GM19351 (cell line): ENCODE measurements at regions not wholly inside any gene's neighbourhood (a gene's known extent, or its start where the extent isn't known, plus 50 kb on each side); places are given as distances from the start of the nearest gene placed in this dataset.
"Not testable (repeated sequence)": the region's sequence is repeated elsewhere in the genome, so short reads cannot be mapped to it uniquely, and the experiment has no call there.

ENCODE experiments used
- ATAC-seq: cut with Tn5 transposase; IDR thresholded peaks from one replicate; pipeline ENCODE4 v1.9.1; 2021; ENCODE audit warnings: mild to moderate bottlenecking, moderate library complexity; ENCODE audit not compliant: unreplicated experiment

DNA sequence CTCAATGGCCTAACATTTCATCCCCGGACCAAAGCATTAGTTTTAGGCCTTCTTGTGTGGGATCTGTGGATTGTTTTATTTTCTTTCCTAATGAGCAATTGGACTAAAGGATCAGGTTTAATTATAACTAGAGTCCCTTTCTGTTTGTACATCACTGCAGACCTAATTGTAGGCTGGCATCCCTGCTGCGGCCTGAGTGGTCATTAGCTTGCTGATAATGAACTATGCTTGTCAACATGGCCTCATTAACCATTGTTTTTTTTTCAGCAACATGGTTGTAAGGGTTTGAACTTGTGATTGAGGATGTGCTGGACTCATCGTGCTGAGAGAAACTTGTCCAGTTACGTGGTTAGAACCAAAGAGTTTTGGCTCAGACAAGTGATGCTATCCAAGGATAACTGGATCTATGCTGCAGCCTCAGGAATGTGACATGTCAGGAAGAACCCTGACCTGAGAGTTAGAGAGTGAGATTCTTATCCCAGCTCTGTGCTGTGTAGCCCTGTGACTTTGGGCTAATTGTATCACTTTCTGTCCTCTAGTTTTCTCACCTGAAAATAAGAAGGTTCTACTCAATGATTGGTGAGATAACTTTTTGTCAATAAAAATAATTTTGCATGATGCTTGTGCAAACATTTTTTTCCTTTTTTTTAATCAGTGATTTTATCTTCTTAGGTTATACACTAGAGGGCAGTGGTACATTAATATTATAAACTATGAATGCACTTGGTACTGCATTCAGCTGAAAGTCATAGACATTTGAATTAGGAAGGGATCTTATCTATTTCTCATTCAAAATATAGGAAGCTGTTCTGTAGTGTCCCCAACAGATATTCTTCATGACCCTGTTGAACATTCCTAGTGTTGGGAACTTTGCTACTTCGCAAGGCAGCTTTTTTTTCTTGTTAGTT, 140.9 kb downstream of the RNF144B start:
- ATAC-seq, result peak; percentile 45

DNA sequence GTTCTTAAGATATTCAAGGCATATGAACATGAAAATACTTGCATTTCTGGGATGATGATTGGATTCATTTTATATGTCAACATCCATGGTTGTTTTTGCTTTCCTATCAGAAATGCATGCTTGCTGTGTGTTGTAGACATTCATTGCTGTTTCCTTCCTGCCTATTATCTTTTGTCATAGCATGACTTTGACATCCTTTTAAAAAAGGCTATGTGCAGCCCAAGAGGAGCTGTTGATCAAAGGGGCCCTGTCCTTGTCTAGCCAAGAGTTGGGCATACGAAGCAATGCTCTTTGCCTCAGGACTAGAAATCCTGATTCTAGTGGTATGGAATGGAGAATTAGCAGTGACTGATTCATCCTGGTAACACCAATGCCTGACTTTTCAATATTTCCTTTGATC, 143.1 kb downstream of the RNF144B start:
- ATAC-seq, result no peak

DNA sequence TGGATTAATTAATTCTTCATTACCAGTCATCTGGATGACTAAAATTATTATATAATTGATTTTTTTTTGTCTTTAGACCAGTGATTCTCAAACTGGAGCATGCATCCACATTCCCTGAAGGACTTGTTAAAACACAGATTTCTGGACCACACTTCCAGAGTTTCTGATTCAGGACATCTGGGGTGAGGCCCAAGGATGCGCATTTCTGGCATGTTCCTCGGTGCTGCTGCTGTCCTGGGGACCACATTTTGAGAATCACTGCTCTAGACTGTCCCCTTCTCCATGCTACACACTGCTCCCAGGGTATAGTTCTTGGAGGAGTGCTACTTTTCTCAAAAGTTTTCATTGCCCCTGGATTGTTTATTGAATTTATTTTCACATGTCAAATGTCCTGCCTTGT, 145.0 kb downstream of the RNF144B start:
- no peak for ATAC-seq

DNA sequence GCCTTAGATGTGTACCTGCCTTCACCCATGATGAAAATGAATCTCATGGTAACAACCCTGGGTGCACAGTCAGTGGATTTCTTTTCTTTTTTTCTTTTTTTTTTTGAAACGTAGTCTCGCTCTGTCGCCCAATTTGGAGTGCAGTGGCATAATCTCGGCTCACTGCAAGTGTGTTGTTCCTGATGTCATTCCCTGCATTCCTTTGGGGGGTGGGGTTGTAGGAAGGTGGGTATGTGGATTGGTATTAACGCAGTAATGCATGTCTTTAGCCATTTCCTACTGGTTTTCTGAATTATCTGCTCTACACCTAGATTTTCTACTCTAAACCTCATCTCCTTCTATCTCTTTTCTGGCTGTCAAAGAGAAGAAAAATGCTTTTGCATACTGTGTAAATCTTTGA, 146.6 kb downstream of the RNF144B start:
- no peak for ATAC-seq

DNA sequence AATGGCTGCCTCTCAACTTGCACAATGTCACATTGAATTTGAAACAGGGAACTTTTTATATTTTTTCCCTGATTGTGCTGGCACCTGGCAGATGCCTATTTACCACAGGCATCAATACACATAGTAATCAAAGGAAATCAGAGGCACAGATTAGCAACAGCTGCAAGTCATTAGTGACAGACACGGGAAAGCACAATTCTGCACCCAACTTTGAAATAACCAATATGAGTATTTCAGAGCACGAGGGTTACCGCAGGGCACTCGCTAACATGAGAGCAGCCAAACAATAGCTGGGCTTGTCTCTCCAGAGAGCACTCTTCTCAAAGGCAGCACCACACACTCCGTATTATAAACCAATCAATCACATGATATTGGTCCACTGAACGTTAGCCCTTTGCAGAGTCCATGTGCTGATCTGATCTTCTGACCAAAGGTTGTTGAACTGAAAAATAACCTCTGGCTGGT, 149.5 kb downstream of the RNF144B start:
- ATAC-seq, result no peak

DNA sequence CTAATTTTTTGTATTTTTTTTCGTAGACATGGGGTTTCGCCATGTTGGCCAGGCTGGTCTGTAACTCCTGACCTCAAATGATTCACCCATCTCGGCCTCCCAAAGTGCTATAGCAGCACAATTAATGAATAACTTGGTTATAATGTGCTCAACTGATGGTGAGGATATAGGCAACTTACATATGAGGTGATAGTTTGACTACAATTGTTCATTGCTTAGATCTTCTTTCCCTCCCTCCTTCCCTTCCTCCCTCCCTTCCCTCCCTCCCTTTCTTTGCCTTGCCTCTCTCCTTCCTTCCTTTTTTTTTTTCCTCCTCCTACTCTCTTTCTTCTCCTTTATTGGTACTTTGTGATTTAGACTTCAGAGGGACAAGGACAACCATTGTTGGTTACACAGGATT, 151.2 kb downstream of the RNF144B start:
- no peak for ATAC-seq

DNA sequence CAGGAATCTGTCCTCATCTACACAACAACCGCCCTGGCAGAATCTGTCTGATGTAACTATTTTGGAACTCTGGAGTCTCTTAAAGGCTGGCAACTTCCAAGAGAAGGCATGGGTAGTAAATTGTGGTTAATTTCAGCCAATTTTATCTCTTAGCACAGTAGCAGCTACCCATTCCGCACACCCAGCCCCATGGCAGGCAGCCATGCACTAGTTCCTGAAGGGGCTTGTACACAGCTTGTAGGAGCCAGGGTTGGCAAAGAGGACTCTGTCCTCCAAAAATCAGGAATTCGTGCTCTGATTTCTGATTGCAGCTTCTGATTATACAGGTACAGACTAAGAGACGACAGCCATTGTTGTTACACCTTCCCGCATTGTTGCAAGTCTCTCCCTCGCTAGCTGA, 155.9 kb downstream of the RNF144B start:
- no peak for ATAC-seq

DNA sequence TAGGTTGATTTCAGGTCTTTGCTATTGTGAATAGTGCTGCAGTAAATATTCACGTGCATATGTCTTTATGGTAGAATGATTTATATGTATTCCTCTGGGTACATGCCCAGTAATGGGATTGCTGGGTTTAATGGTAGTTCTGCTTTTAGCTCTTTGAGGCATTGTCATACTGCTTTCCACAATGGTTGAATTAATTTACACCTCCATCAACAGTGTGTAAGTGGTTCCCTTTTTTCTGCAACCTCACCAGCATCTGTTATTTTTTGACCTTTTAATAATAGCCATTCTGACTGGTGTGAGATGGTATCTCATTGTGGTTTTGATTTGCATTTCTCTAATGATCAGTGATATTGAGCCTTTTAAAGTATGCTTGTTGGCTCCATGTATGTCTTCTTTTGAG, 158.0 kb downstream of the RNF144B start:
- ATAC-seq, result not testable (repeated sequence)

DNA sequence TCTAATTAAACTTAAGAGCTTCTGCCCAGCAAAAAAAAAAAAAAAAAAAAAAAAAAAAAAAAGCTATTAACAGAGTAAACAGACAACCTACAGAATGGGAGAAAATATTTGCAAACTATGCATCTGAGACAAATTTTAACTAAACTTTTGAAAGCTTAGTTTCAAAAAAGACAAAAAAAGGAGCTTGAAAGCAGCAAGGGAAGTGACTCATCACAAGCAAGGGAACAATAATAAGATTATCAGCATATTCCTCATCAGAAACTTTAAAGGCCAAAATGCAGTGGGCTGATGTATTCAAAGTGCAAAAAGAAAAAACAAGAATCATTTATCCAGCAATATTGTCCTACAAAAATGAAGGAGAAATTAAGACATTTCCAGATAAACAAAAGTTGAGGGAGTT, 158.6 kb downstream of the RNF144B start:
- no peak for ATAC-seq

DNA sequence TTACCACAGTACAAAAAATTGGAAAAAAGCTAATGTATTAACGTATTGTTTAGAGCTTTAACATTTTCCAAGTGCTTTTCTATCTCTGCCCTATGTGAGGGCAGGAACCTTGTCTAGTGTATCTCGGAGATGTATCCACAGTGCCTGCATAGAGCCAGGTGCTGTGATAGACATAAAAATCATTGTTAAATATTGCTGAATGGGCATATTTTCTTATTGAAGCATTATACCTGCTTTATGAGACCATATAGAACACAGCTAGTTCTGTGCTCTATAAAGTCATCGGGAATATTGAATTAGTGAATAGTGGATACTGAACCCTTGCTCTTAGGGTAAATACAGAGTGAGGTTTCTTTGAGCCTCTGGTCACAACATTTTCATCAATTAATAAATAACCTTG, 163.0 kb downstream of the RNF144B start:
- no peak for ATAC-seq

DNA sequence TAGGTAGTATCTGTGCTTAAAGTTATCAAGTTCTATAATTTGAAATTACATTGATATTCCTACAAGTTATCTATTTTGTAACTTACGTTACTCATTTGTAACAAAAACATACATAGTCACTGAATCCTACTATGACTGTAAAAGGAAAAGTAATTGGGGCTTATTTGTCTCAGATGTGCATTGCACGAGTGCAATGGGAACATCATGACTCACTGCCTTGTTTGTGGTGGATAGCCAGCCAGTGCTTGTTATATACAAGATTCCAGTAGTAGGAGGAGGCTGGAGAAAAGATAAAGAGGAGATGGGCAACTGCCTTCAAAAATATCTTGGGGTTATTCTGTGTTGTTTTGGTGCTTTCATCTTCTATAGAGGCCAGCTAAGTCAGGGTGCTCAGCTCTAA, 164.1 kb downstream of the RNF144B start:
- no peak for ATAC-seq

DNA sequence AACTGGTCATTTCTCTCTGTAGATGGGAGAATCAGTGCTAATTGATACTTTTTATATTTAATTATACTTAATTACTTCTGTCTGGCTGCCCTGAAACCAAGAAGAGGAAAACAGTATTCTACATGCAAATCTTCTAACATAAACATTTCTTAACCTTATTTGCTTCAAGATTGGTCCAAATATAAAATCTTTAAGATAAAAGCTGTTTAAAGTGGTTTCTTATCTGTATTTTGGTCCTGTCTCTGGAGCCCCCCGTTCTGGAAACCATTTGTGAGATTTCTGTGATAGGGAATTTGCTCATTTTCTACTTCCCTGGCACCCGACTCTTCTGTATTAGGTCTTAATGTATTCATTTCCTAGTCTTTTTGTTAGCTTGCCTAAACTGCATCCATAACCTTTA, 168.6 kb downstream of the RNF144B start:
- no peak for ATAC-seq

DNA sequence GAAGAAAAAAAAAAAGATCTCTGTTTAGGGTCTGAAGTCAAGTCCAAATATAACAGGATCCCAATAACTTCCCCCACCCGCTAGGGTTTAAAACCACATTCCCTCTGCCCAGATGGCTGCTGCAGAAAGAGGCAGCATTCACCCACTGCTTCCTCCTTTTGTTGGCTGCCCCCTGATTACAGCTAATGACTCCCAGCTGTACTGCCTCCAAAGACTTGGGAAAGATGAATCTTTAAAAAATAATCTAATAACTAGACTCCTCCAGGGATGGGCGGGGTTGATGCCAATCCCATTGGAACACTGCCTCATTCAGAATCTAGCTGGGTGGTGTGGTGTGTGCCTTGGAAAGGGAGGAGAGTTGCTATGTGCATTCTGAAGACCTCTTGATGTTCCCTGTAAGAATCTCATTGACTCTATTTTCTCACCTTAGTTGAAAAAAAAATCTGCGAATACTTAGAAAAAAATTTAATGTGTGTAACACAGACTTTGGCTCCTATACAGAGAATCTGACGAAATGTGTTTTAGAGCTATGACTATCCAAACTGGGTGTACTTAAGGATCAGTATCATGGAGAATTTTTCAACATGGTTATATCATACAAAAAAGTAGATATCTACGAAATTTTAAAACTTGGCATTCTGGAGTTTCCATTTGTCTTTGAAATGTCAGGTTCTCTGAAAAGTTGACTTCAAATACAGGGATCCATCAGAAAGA, 174.0 kb downstream of the RNF144B start:
- ATAC-seq, result no peak

DNA sequence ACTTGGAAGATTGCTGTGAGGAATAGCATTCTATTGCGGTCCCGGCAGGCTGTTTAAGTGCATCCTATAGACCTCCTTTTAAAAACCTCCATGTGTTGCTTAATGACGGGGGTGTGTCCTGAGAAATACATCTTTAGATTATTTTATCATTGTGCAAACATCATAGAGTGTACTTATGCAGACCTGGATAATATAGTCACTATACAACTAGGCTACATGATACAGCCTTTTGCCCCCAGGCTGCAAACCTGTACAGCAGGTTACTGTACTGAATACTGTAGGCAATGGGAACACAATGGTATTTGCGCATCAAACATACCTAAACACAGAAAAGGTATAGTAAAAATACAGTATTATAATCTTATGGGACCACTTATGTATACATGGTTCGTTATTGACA, 175.6 kb downstream of the RNF144B start:
- no peak for ATAC-seq

DNA sequence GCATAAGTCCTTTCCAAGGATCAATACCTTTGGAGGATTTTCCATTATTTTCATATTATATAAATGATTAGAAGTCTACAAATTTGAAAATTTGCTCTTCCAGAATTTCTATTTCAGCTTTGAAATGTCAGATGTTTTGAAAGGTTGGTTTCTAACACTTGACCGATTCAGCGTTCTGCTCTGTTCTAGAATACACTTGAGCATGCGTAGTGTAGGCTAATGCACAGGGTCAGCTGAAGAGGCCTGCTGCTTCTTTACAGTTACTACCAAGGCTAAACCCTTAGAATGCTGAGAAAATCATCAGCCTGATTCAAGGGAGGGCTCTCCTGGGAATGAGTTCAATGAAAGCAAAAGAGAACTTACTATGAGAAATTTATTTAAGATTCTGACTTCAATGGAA, 177.6 kb downstream of the RNF144B start:
- ATAC-seq, result no peak

DNA sequence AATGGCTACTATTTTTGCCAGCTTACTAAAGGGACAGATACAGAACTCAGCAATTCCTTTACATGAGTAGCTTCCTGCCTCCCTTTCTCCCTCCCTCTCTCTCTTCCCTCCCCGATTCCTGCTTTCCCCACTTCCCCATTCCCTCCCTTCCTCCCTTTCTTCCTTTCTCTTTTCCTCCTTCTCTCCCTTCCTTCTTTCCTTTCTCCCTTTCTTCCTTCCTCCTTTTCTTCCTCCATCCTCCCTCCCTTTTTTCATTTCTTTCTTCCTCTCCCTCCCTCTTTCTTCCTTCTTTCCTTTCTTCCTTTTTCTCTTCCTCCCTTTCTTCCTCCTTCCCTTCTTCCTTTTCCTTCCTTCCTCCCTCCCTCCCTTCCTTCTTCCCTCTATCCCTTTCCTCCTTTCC, 178.1 kb downstream of the RNF144B start:
- no peak for ATAC-seq

DNA sequence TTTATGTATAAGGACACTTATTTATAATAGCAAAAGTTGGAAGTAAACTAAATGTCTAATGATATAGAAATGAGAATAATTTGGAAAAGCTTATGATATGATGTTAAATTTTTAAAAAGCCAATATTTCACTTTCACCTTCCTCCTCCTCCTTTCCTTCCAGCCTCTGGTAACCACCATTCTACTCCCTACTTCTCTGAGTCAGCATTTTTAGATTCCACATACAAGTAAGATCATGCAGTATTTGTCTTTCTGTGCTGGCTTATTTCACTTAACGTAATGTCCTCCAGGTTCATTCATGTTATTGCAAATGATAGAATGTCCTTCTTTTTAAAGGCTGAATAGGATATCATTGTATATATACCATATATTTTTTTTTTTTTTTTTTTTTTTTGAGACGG, 180.2 kb downstream of the RNF144B start:
- no peak for ATAC-seq

DNA sequence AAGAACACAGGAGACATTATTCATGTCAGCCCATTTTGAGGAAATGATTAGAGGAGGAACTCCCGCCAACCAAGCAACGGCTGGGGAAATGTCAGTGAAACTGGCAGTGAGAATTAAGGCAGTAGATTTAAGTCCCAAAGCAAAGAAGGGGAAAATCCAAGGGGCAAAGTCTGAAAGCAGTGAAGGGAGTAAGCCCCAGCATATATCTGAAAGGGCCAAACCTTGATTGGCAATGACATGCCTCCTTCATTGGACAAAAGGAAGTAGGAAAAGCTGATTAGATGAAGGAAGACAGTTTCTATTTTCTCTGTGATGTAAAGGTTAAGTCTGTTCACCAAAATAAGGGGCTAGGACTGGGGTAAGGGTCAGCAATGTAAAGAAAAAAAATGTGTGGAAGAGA, 190.3 kb downstream of the RNF144B start:
- ATAC-seq, result no peak

DNA sequence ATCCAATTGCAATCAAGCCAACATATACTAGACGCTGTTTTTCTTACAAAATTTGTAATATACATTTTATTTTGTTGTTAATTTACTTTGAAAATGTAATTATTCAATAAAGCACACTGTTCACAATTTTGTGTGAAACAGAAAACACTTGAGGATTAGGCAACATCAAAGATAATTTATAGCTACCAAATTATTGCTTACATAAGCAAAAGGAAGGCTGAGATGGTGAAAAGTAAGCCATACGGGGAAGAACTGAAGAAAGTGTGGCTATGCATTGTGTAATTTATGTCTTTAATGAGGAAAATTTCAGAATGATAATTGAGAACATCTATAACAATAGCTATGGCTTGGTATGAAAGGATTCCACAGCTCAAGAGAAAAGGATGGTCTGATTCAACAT, 192.0 kb downstream of the RNF144B start:
- ATAC-seq, result no peak

DNA sequence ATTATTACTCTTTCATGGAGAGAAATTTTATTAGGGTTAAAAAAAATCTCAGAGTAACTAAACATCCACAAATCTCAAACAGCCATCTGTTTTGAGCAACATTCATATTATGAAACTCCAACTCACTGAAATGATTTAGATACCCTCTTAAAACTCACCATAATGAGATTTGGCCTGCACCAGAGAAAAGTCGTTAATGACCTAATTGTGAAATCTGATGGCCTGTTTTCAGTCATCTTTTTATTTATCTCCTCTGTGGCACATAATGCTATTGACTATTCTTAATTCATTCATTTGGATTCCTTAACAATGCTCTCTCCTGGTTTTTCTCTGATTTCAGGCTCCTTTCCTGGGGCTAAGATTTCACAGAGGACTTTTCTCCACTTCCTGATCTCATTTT, 192.7 kb downstream of the RNF144B start:
- ATAC-seq, result no peak

DNA sequence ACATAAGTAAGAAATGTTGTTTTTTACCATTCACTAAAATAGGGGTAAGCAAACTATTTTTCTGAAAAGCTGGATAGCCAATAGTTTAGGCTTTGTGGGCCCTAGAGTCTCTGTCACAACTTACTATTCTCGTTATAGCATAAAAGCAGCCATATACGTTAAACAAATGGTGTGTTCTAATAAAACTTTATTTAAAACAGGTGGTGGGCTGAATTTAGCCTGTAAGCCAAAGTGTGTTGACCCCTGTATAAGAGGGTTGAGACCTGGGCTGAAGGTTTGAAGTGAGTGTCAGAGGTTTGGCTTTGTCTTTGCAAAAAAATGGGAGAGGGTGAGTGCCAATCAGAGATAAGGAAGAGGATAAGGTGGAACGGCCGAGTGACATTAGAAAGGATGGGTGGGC, 197.2 kb downstream of the RNF144B start:
- no peak for ATAC-seq

DNA sequence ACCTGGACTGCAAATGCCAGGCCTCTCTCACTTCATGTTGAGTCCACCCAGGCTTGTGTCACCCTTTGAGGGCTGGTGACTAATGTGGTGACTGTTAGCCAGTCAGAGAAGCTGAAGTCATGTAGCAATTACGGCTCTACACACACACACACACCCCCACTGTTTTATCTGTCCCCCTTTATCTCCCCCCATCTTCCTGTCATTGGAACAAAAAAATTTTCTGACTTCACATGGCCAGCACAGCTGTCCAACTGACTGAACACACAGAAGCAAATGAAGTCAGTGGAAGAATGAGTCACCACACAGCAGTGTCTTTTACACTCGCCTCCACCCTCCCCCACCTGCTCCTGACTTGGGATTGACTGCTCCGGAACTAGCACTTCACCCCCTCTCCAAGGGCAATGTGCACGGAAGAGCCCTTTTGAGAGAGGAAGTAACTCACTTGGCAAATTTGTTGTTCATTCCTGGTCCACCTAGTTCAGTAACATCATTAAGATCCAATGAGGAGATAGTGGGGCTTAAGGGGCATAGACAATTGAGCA, 198.0 kb downstream of the RNF144B start:
- no peak for ATAC-seq
